ENCODE measurements at regions not wholly inside any gene's neighbourhood (a gene's known extent, or its start where the extent isn't known, plus 50 kb on each side); places are given as distances from the start of the nearest gene placed in this dataset.

GRCh38 chr12:3945671-3946070 lies 72.5 kb upstream of the PARP11 start:
- DNase-seq: no peak

- no peak for DNase-seq
Measured at GRCh38 chr12:3944620-3945019, 71.4 kb upstream of the PARP11 start.

DNA sequence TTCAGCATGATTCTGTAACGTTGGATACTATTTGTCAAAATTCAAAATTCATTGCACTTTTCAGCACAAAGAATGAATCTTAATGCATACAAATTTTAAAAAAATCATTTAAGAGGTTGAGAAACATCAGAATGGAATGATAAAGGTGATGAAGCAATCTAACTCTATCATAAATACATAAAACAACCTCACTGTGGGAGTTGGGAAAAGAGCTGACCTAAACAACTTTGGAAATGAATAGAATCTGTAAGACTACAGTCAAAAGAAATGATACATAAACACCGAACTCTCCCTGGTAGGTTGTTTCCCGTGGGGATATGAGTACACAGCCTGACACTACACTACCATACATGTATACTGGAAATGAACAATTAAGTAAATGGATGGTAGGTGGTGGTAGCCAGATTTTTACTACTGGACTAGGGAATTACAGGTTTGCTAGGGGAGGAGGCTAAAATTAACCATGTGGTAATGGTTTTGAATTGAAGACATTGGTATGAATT lies 64.9 kb upstream of the PARP11 start:
- DNase-seq: no peak

DNA sequence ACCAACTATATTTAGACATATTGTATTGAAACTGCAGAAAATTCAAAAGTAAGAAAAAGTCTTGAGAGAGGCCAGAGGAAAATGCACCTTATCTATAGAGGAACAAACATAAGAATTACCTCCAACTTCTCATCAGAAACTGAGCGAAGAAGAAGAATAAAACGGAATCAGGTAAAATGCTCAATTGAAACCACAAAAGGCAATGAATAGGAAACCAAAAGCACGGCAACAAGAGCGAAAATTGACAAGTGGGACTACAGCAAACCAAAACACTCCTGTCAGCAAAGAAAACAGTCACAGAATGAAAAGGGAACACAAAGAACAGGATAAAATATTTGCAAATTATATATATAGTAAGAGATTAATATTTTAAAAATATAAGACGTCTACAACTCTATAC lies 61.9 kb upstream of the PARP11 start:
- DNase-seq: no peak

- DNase-seq: no peak
Measured at GRCh38 chr12:3933819-3934192, 60.6 kb upstream of the PARP11 start.

DNA sequence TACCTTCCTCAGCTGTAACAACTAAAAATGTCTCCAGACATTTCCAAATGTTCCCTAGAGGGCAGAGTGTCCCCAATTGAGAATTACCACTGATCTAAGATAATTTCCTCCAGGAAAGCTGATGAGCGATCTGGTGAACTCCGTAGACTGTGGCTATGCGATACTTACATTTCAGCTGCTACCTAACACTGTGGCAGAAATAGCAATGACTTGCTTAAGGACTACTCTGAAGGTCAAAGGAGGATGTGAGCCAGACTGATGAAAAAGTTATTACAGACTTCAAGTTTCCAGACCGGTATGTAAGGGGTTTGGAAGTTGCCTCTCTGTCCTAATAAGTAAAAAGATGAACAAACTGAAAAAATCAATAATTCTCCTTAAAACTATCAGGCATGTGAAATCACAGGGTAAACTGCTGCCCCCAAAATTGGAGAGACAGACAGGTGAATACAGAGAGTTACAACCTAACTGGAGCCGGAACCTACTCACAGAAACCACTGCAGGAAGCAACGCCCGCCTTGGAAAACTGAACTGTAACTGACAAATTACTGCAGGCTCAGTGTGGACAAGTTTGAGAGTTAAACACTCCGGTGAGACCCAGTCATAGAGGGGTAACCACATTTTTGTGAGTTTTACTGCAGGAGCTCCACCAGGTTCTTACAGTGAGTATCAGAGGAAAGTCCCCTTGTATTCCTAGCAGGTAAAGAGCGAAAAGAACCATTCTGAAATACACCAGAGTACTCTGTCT lies 60.0 kb upstream of the PARP11 start:
- no peak for DNase-seq

GRCh38 chr12:3931776-3932175 lies 58.6 kb upstream of the PARP11 start:
- no peak for DNase-seq

- no peak for DNase-seq
Measured at GRCh38 chr12:3931206-3931605, 58.0 kb upstream of the PARP11 start.

DNA sequence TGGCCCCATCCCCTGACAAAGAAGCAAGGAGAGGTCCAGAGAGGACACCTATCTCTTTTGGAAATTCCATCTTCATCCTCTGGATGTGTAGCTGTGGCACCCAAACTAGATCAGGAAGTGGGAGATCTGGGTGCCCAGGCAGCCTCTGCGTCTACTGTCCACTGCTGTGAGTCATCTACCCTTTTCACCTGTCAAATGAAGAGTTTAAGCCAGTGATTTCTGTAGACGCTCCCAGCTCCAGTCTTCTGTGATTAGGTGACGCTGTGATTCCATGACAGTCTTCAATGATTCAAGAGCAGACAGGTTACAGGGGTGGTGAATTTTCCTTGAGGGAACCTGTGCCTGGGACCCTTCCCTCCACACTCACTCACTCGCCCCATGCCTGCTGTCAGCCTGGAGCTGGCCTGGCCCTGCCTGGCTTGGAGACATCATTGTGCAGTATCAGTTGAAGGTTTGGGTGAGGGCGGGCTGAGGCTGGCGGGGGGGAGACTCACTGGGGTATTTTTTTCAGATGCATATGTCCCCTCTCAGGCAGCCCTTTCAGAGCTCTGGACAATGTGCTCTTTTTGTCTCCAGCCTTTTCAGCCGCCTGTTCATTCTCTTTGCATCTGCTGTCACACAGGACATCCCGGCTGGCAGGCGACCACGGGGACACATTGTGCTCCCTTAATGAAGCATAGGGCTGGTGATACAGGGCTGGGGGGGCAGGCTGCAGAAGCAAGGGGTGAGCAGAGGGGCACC lies 56.8 kb upstream of the PARP11 start:
- DNase-seq: no peak

GRCh38 chr12:3928538-3929184 lies 55.5 kb upstream of the PARP11 start:
- DNase-seq: no peak

DNA sequence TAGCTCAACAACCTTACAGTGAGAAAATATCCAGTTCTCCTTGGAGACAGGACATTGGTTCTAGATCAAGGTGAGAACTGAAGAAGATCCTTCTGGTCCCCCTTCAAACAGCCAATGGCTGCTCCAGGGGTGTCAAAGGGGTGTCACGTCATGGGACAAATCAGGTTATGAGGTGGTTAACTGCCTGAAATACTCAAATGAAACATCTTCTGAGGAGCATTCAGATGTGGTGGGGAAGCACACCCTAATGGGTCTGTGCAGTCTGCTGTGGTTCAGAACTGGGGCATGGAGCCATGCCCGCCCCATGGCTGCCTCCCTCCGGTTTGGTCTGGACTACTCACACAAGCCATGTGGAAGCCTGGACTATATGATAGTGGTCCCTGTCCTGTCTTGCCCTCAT lies 52.4 kb upstream of the PARP11 start:
- DNase-seq: no peak

DNA sequence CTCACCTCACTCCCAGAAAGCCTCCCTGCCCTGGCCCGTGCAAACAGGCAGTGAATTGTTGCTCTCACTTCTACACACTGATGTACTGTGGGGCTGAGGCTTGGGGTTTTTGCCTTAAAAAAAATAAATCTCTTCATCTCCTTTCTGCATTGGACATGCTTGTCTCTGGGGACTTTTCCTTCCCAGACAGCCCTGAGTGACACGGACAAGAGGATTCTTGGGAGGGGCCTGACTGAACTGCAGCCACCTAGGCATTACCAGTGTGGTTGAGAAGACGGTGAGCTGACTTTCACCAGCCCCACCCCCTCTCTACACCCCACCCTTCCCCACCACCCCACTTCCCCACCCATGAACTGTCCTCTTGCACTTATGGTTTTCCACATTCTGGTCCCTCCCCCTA lies 51.6 kb upstream of the PARP11 start:
- DNase-seq: no peak

- DNase-seq: no peak
Measured at GRCh38 chr12:3923021-3923420, 49.8 kb upstream of the PARP11 start.

Data from activated naive CD4-positive, alpha-beta T cell treated with anti-CD3 and anti-CD28 coated beads, Interleukin-2, amount 50 U/mL, for 16 hours (primary cell).